Myocyte (in vitro differentiated cells): ENCODE measurements at regions not wholly inside any gene's neighbourhood (a gene's known extent, or its start where the extent isn't known, plus 50 kb on each side); places are given as distances from the start of the nearest gene placed in this dataset.

ENCODE experiments used
- DNase-seq: peaks from one replicate; pipeline ENCODE4 v3.0.0-alpha.2; 2012; ENCODE audit warnings: low read depth

- peak; percentile 97 for DNase-seq
Measured at GRCh38 chr5:82347201-82347865, 69.2 kb upstream of the RPS23 start.

- peak; percentile 36 for DNase-seq
Measured at GRCh38 chr5:82346399-82347165, 68.4 kb upstream of the RPS23 start.

GRCh38 chr5:82345108-82345507, 67.0 kb upstream of the RPS23 start:
- no peak for DNase-seq

GRCh38 chr5:82341325-82341724, 63.2 kb upstream of the RPS23 start:
- DNase-seq = no peak

DNA sequence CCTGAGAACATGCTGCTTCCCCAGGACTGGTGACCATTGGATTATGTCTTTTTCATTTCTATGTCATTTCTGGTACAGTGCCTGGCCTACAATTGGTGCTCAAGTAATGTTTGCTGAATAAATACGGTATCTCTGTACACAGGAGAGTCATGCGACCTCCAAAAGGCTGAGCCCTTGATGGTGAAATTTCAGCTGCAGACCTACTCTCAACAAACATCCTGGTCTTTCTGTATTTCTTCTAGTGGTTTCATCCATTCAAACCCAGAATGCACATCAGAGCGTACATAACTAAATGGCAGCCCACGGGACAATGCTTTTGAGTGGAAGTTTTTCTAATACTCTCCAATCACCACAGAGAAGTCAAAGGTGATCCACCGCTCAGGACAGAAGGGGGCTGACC, 62.6 kb upstream of the RPS23 start:
- DNase-seq = no peak

GRCh38 chr5:82339792-82340191, 61.6 kb upstream of the RPS23 start:
- no peak for DNase-seq

DNA sequence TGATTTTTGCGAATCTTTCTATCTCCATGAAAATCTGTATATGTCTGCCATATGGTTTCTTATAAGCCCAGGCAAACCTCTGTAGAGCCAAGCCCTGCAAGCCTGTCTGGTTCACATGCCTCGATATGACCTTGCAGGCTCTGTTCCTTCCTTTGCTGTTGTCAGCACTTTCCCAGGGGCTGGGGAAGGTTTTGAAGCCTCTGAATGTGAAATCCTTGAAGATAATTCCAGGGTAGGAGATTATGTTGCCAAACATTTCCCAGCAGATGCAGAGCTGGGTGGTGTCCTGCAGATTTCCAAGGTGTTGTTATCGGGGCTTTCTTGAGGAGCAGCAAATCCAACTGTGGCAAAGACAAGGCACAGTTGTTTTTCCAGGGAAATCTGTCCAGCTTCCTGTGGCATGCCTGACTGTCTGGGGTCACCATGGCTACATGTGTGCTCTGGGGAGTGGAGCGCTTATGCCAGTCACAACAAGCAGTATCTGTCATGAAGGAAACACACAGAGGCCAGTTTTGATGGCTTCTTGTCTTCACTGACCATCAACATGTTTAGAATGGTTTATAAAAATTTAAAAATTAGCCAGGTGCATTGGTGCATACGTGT, 60.7 kb upstream of the RPS23 start:
- no peak for DNase-seq

GRCh38 chr5:82336959-82337351, 58.8 kb upstream of the RPS23 start:
- no peak for DNase-seq

DNA sequence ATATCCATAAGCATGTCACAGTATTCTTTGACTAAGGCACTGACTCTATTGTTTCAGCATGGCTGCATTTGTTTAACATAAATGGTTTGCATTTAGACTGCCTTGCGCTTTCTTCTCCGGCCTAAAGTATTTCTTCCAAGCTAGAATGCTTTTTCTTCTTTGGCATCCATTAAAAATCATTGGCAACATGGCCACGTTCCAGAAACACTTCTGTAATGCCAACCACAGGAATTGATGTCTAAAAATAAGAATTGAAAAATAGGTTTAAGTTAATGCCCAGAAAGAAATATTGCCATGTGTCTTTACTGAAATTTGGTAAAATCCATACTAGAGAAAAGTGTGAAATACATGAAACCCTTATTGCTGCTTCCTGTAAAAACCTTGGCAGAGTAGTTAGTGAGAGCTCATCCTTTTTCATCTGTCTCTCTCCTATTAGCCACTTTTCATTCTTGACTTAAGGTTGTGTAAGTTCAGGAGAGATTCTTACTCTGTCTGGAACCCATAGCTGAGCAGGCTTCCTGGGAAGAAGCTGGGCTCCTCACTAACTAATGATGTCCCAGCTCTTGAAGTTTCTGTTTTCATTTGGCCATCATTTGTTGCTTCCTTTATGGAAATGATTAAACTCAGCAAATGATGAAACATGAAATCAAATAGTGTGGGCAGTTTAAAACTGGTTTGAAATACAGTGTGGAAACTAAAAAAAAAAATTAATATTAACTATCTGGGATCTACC, 58.2 kb upstream of the RPS23 start:
- DNase-seq = no peak

DNA sequence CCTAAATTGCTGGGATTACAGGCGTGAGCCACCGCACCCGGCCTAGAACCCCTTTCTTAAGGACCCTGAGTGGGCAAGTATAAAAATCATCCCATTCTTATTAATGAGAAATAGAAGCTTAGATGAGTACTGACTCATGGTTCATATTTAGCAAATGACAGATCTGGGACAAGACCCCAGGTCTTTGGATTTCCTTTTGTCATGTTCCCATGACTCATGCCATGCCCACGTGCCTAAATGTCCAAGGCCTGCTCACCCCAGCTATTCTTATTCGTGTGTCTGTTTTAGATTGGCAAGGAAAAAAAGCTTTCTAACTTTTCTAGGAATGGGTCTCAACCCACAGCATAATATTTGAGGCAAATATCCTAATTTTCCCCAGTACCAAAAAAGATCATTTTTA, 57.7 kb upstream of the RPS23 start:
- DNase-seq = peak; percentile 94

- peak; percentile 95 for DNase-seq
Measured at GRCh38 chr5:82334856-82335255, 56.7 kb upstream of the RPS23 start.

DNA sequence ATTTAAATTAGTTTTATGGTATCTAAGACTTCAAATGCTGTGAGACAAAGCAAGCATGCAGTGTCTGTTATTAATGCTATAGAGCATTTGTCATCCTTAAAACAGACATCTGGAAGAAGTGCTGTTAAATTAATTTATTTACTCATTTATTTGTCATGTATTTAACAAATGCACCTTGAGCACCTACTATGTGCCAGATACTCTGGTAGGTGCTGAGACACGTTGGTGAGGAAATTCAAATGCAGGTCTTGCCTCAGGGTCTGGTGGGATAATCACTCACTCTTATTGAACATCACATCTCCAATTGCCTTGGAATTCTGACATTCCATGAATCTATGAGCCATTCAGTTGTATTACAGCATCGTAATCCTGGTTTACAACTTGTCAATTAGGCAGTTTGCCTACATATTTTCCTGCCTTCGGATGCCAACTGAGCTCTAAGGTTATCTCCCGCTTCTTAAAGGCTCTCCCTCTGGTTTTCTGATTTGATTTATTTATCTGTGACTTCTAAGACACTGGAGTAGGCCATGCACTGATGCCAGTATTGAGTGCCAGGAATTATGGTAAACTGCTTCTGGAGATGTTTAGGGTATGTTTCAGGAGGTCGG, 56.0 kb upstream of the RPS23 start:
- no peak for DNase-seq

- no peak for DNase-seq
Measured at GRCh38 chr5:82332886-82333615, 54.9 kb upstream of the RPS23 start.

DNA sequence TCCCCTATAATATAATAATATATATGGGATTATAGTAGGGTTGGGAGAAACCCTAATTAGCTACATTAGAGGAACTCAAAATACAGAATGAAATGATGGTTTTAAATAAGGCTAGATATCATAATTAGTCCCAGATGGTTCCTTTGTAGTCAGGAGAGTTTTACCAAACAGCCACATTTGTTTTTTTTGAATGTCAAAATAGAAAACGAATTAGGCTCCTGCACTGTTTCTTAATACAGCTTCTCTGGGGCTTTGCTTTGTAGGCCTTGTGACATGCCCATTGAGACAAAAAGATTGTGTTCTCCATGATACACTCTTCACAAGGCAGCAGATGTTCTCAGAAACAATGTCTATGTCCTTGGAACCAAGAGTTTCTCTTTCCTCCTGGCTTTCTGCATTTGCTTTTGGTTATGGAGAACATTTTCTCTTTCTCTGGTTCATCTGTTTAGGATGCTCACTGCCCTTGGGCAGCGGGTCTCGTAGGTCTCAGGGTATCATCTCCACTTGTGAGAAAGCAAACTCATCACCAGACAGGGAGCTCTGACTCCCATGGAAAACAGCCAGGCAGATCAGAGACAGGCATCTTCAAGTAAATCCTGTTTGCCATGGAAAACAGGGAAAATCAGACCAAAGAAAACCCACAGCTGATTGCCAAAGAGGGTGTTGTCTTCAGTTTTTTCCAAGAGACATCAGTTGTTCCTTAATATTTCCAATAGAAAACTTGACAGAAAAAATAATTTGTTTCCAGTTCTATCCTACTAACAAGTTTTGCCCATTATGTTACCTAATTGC, 54.1 kb upstream of the RPS23 start:
- peak; percentile 61 for DNase-seq

GRCh38 chr5:82331557-82331956, 53.4 kb upstream of the RPS23 start:
- DNase-seq = no peak

GRCh38 chr5:82330530-82331270, 52.5 kb upstream of the RPS23 start:
- DNase-seq = no peak

- DNase-seq = no peak
Measured at GRCh38 chr5:82329393-82329792, 51.2 kb upstream of the RPS23 start.
